ENCODE measurements at regions not wholly inside any gene's neighbourhood (a gene's known extent, or its start where the extent isn't known, plus 50 kb on each side); places are given as distances from the start of the nearest gene placed in this dataset.

- Histone ChIP-seq H3K79me2 (no peaks in the 10 kb centered on the region), H3K27me3 (ENCODE audit: control insufficient read depth, insufficient read depth, low read length) (no peaks in the 10 kb centered on the region), H2AFZ (no peak overlapping the region), H3K36me3 (ENCODE audit: control insufficient read depth, insufficient read depth, low read length) (no peaks in the 10 kb centered on the region), H3K9ac (no peak overlapping the region), H3K4me3 (ENCODE audit: low read depth, low read length) (no peak overlapping the region), H3K27ac (no peak overlapping the region), H3K4me1 (no peaks in the 10 kb centered on the region), H3K9me3 (ENCODE audit: control insufficient read depth, low read length) (no peaks in the 10 kb centered on the region), H3K4me2 (ENCODE audit: low read length) (no peak overlapping the region)
- TF ChIP-seq CTCF (IDR thresholded peaks at IDR 0.05) = no peak
Measured at GRCh38 chr15:62337934-62338333, 172.8 kb upstream of the C2CD4B start.

GRCh38 chr15:62338497-62338896 lies 173.4 kb upstream of the C2CD4B start:
- H3K27ac ChIP-seq = no peak overlapping the region
- TF ChIP-seq CTCF (IDR thresholded peaks at IDR 0.05) = no peak
- H3K9me3 ChIP-seq (ENCODE audit: control insufficient read depth, low read length) = no peaks in the 10 kb centered on the region
- H3K79me2 ChIP-seq = no peaks in the 10 kb centered on the region
- H2AFZ ChIP-seq = no peak overlapping the region
- no peak overlapping the region for H3K4me3 ChIP-seq (ENCODE audit: low read depth, low read length)
- no peaks in the 10 kb centered on the region for H3K36me3 ChIP-seq (ENCODE audit: control insufficient read depth, insufficient read depth, low read length)
- H3K4me1 ChIP-seq = no peaks in the 10 kb centered on the region
- H3K27me3 ChIP-seq (ENCODE audit: control insufficient read depth, insufficient read depth, low read length) = no peaks in the 10 kb centered on the region
- no peak overlapping the region for H3K4me2 ChIP-seq (ENCODE audit: low read length)
- H3K9ac ChIP-seq = no peak overlapping the region

GRCh38 chr15:62342959-62343358 lies 177.9 kb upstream of the C2CD4B start:
- H3K9me3 ChIP-seq (ENCODE audit: control insufficient read depth, low read length) = no peaks in the 10 kb centered on the region
- no peak overlapping the region for H3K4me3 ChIP-seq (ENCODE audit: low read depth, low read length)
- H3K4me2 ChIP-seq (ENCODE audit: low read length) = no peak overlapping the region
- no peak overlapping the region for H3K9ac ChIP-seq
- H2AFZ ChIP-seq = no peak overlapping the region
- no peaks in the 10 kb centered on the region for H3K4me1 ChIP-seq
- H3K27me3 ChIP-seq (ENCODE audit: control insufficient read depth, insufficient read depth, low read length) = no peaks in the 10 kb centered on the region
- no peak for TF ChIP-seq CTCF (IDR thresholded peaks at IDR 0.05)
- no peaks in the 10 kb centered on the region for H3K36me3 ChIP-seq (ENCODE audit: control insufficient read depth, insufficient read depth, low read length)
- no peaks in the 10 kb centered on the region for H3K79me2 ChIP-seq
- no peak overlapping the region for H3K27ac ChIP-seq

- Histone ChIP-seq H3K79me2 (no peaks in the 10 kb centered on the region), H3K9me3 (ENCODE audit: control insufficient read depth, low read length) (no peaks in the 10 kb centered on the region), H3K4me1 (no peaks in the 10 kb centered on the region), H3K4me2 (ENCODE audit: low read length) (no peak overlapping the region), H2AFZ (no peak overlapping the region), H3K27ac (no peak overlapping the region), H3K27me3 (ENCODE audit: control insufficient read depth, insufficient read depth, low read length) (no peaks in the 10 kb centered on the region), H3K4me3 (ENCODE audit: low read depth, low read length) (no peak overlapping the region), H3K36me3 (ENCODE audit: control insufficient read depth, insufficient read depth, low read length) (no peaks in the 10 kb centered on the region), H3K9ac (no peak overlapping the region)
- TF ChIP-seq CTCF (IDR thresholded peaks at IDR 0.05) = no peak
Measured at GRCh38 chr15:62343397-62343796, 178.3 kb upstream of the C2CD4B start.

GRCh38 chr15:62344806-62345539 lies 179.9 kb upstream of the C2CD4B start:
- Histone ChIP-seq H3K4me1 (no peaks in the 10 kb centered on the region), H3K36me3 (ENCODE audit: control insufficient read depth, insufficient read depth, low read length) (no peaks in the 10 kb centered on the region), H3K27ac (no peak overlapping the region), H3K27me3 (ENCODE audit: control insufficient read depth, insufficient read depth, low read length) (no peaks in the 10 kb centered on the region), H3K4me2 (ENCODE audit: low read length) (peak overlapping the region; percentile 28), H3K79me2 (no peaks in the 10 kb centered on the region), H2AFZ (peak overlapping the region; percentile 33), H3K9ac (no peak overlapping the region), H3K4me3 (ENCODE audit: low read depth, low read length) (no peak overlapping the region), H3K9me3 (ENCODE audit: control insufficient read depth, low read length) (no peaks in the 10 kb centered on the region)
- TF ChIP-seq CTCF (IDR thresholded peaks at IDR 0.05) = peak; percentile 25
